Panc1 (cell line): ENCODE measurements at regions not wholly inside any gene's neighbourhood (a gene's known extent, or its start where the extent isn't known, plus 50 kb on each side); places are given as distances from the start of the nearest gene placed in this dataset.
"Not testable (repeated sequence)": the region's sequence is repeated elsewhere in the genome, so short reads cannot be mapped to it uniquely, and the experiment has no call there.

Experiments
- ATAC-seq: fragments of 200-7000 bp; cut with Tn5 transposase; 2 replicates; pipeline ENCODE4 v1.9.1; 2020; ENCODE audit warnings: mild to moderate bottlenecking, moderate library complexity
- BruUV-seq: library from RNA; stranded (reverse); fragments of 400-500 nt; replicated peaks from 2 replicates; lab custom pipeline; 2021; lab: Mats Ljungman, UMichigan
- CTCF ChIA-PET: fragments of 300-600 bp; sonication (Branson Sonifier 250); formaldehyde crosslinking; loops from one replicate; lab custom pipeline; 2022; ENCODE audit warnings: antibody characterized with exemption; lab: Charles Lee
- POLR2A ChIA-PET: fragments of 300-600 bp; sonication (Branson Sonifier 250); formaldehyde crosslinking; loops from one replicate; lab custom pipeline; 2022; ENCODE audit warnings: antibody characterized with exemption; lab: Charles Lee
- DNase-seq: peaks from one replicate; pipeline ENCODE4 v3.0.0-alpha.2; 2010; ENCODE audit warnings: low read depth, low spot score
- H3K27ac ChIP-seq: 2 replicates; pipeline ENCODE4 v1.5.1; 2011; ENCODE audit warnings: mild to moderate bottlenecking, low read length, inconsistent platforms
- H3K27me3 ChIP-seq: fragments of 200-500 bp; sonication (Bioruptor generic); 2 replicates; pipeline ENCODE4 v1.6.0; 2014; ENCODE audit warnings: low read length, inconsistent platforms; ENCODE audit not compliant: control insufficient read depth, insufficient read depth
- H3K36me3 ChIP-seq: fragments of 200-500 bp; sonication (Bioruptor generic); 2 replicates; pipeline ENCODE4 v1.5.1; 2014; ENCODE audit warnings: inconsistent platforms, mild to moderate bottlenecking, low read length, moderate library complexity; ENCODE audit not compliant: control insufficient read depth, insufficient read depth
- H3K4me1 ChIP-seq: 2 replicates; pipeline ENCODE4 v1.5.1; 2011; ENCODE audit warnings: inconsistent platforms, mild to moderate bottlenecking, low read length, moderate library complexity; ENCODE audit not compliant: control insufficient read depth, insufficient read depth
- H3K4me3 ChIP-seq, 2 experiments: 2 replicates each; pipeline ENCODE4 v1.5.1; 2011 to 2012; ENCODE audit warnings: low read depth in 2 of 2, low read length in 2 of 2, mild to moderate bottlenecking in 2 of 2, inconsistent platforms in 1 of 2, moderate library complexity in 1 of 2
- H3K9me3 ChIP-seq: fragments of 200-500 bp; sonication (Bioruptor generic); 2 replicates; pipeline ENCODE4 v1.5.1; 2014; ENCODE audit warnings: low read depth, mild to moderate bottlenecking, inconsistent platforms, low read length, moderate library complexity; ENCODE audit not compliant: control insufficient read depth, insufficient read depth
- SIN3A ChIP-seq: IDR thresholded peaks from 2 replicates; pipeline ENCODE4 v1.6.1; 2012; ENCODE audit warnings: low read depth, mild to moderate bottlenecking, low read length, moderate library complexity, borderline replicate concordance; ENCODE audit not compliant: insufficient read depth
- TCF7L2 ChIP-seq: IDR thresholded peaks from 2 replicates; pipeline ENCODE4 v1.6.1; 2011; ENCODE audit warnings: mild to moderate bottlenecking, low read depth, low read length, inconsistent platforms
- in situ Hi-C: cut with HindIII; loops from 2 replicates; pipeline ENCODE4 v1.10.0; 2016; ENCODE audit warnings: low sequenced_read_pairs, low pct_unique_long_range_greater_than_20kb
- intact Hi-C: fragments of 100-400 bp; cut with micrococcal nuclease; formaldehyde crosslinking; loops from one replicate; pipeline ENCODE4 v1.10.0; 2022; ENCODE audit not compliant: unreplicated experiment

DNA sequence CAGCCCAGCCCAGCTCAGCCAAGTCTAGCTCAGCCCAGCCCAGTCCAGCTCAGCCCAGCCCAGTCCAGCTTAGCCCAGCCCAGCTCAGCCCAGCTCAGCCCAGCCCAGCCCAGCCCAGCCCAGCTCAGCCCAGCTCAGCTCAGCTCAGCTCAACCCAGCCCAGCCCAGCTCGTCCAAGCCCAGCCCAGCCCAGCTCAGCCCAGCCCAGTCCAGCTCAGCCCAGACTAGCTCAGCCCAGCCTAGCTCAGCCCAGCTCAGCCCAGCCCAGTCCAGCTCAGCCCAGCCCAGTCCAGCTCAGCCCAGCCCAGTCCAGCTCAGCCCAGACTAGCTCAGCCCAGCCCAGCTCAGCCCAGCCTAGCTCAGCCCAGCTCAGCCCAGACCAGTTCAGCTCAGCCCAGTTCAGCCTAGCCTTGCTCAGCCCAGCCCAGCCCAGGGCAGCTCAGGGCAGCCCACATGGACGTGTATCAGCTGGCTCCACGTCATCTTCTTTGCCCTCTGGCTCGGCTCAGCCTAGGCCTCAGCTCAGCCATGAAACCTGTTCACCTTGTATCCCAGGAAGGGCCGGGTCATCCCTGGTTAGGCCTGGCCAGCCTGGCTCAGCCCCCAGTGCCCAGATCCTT lies 185.6 kb downstream of the TMEM121 start:
- peak; percentile 23; the same call in 1 of the 2 replicates for ATAC-seq
- CTCF ChIA-PET, result interaction anchor here (0.6 kb wide), 1 partner anchor 147 kb away, joined by 7 read pairs; no protein-coding TSS in a partner anchor
- no peak overlapping the region for H3K4me3 ChIP-seq
- in situ Hi-C loops, result no loop called here
- POLR2A ChIA-PET, result no interaction called here
- BruUV-seq, result no TSS peak
- no peaks in the 10 kb centered on the region for H3K27me3 ChIP-seq
- H3K4me1 ChIP-seq, result no peaks in the 10 kb centered on the region
- no peak for TF ChIP-seq SIN3A
- no peak for TF ChIP-seq TCF7L2
- intact Hi-C loops, result no loop called here
- no peaks in the 10 kb centered on the region for H3K9me3 ChIP-seq
- DNase-seq, result no peak
- no peak overlapping the region for H3K27ac ChIP-seq
- no peaks in the 10 kb centered on the region for H3K36me3 ChIP-seq

DNA sequence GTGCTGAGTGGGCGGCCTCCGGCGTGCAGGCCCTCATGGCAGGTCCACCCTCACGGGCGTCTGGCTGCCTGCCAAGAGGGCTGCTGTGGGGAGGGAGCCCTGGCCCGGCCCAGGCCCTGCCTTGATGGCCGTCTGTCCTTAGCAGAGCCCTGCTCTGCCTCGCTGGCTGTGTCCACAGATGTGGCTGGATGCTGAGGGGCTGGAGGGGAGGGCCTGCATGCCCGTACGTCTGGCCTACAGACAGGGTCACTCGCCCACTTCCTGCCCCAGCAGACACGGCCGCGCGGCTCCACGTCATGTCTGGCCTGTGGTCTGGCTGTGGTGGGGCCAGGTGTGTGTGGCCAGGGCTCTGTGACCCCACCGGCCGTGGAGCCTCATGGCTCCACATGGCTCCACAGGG lies 186.3 kb downstream of the TMEM121 start:
- H3K27me3 ChIP-seq, H3K36me3 ChIP-seq, H3K4me1 ChIP-seq, DNase-seq, POLR2A ChIA-PET, H3K9me3 ChIP-seq, CTCF ChIA-PET, H3K4me3 ChIP-seq, in situ Hi-C loops, intact Hi-C loops, ATAC-seq, H3K27ac ChIP-seq, BruUV-seq: not testable (repeated sequence)

DNA sequence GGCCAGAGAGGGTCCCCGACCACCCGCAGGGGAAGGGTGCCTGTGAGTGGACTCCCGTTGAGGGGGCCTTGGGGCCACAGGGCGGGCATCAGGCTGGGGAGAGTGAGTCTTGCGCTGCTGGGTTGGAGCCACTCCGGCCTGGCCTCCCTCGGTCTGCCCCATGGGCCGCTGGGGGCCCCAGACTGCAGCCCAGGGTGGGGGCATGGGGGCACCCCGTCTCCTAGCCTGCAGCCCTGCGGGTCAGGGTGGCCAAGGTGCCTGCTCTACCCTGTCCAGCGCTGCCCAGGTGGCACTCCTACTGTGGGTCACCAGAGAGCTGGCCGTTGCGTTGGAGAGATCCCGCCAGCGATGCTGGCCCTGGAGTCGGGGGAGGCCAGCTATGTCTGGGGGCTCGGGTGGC lies 186.8 kb downstream of the TMEM121 start:
- CTCF ChIA-PET, DNase-seq, POLR2A ChIA-PET, H3K27ac ChIP-seq, H3K4me3 ChIP-seq, ATAC-seq, BruUV-seq, H3K4me1 ChIP-seq, H3K9me3 ChIP-seq, in situ Hi-C loops, intact Hi-C loops, H3K36me3 ChIP-seq, H3K27me3 ChIP-seq: not testable (repeated sequence)

DNA sequence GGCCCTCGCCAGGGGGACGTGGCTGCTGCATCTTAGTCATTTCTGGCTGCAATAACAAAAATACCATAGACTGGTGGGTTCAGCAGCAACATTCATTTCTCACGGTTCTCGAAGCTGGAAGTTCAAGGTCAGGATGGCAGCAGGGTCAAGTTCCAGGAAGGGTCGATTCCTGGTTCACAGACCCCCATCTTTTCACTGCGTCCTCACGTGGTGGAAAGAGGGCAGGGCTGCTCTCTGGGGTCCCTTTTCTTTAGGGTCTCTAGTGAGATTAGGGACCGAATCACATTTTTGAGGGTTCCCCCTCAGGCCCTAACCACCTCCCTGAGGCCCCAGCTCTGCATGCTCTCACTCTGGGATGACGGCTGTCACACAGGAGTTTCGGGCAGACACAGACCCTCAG lies 187.5 kb downstream of the TMEM121 start:
- intact Hi-C loops, ATAC-seq, CTCF ChIA-PET, BruUV-seq, POLR2A ChIA-PET, H3K36me3 ChIP-seq, H3K27ac ChIP-seq, H3K9me3 ChIP-seq, DNase-seq, H3K4me3 ChIP-seq, H3K4me1 ChIP-seq, H3K27me3 ChIP-seq, in situ Hi-C loops: not testable (repeated sequence)

DNA sequence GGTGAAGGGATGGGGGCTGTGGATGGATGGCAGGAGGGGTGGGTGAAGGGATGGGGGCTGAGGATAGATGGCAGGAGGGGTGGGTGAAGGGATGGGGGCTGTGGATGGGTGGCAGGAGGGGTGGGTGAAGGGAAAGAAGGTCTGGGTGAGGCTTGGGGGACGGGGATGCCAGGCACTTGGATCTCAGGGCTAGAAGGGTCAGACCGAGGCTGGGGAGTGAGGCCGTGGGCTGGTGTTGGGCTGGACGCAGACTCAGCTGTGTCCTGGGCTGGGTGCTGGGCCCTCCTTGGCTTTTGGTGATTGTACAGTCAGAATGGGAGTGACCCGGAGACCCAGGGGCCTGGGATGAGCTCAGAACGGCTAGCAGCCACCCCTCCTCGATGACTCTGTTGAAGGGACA lies 192.4 kb downstream of the TMEM121 start:
- DNase-seq, POLR2A ChIA-PET, H3K4me1 ChIP-seq, H3K36me3 ChIP-seq, H3K9me3 ChIP-seq, intact Hi-C loops, H3K27me3 ChIP-seq, H3K27ac ChIP-seq, in situ Hi-C loops, BruUV-seq, CTCF ChIA-PET, H3K4me3 ChIP-seq: not testable (repeated sequence)
- ATAC-seq, result peak; percentile 10; the same call in 1 of the 2 replicates

DNA sequence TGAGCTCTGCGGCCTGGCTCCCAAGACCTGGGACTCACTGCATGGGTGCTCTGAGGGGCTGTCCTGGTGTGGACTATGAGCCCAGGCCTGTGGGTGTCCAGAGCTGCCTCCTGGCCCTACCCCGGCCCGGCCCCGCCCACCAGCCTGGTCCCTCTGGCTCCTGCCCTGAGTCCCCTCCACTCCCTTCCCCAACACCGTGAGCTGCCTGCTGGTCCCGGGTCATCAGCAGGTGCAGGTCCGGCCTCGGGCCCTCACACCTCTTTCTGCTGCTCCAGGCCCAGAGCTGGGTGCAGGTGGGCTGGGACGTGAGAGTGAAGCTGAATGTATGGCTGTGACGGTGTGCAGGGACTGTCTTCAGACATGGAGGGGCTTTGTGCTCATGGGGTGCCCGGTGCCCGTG lies 193.7 kb downstream of the TMEM121 start:
- H3K36me3 ChIP-seq, H3K4me3 ChIP-seq, ATAC-seq, H3K9me3 ChIP-seq, BruUV-seq, H3K27me3 ChIP-seq, POLR2A ChIA-PET, H3K4me1 ChIP-seq, CTCF ChIA-PET, H3K27ac ChIP-seq, DNase-seq, intact Hi-C loops, in situ Hi-C loops: not testable (repeated sequence)

DNA sequence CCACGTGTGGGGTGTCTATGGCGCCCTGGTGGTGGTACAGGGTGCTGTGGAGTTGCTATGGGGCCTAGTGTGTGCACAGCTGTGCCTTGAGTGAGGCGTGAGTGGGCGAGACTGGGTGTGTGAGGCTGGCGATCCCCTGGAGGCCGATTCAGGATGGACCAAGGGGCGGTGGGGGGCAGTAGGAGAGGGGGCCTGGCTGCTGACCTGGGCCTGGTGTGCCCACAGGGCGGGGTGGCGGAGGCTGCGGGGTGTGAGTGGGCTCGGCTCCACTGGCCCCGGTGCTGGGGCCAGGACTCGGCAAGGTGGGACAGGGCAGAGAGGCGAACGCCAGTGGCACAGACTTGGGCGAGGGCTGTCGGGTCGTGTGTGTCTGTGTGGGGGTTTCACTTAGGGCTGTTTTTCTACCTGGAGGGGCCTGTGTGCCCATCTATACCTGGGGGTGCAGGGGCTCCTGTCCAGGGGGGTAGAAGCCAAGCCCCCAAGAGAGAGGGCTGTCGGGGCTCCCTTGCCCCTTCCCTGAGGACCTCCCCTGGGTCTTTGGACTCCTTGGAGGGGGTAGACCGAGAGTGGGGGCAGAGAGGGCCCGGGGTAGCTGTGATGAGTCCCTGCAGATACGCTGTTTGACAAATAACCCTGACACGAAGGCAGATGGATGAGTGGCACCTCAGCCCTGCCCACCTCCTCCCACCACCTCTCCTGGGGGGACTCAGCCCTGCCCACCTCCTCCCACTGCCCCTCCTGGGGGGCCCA lies 194.6 kb downstream of the TMEM121 start:
- ATAC-seq, H3K4me1 ChIP-seq, in situ Hi-C loops, DNase-seq, H3K36me3 ChIP-seq, intact Hi-C loops, BruUV-seq, POLR2A ChIA-PET, H3K27me3 ChIP-seq, H3K4me3 ChIP-seq, H3K27ac ChIP-seq, CTCF ChIA-PET, H3K9me3 ChIP-seq: not testable (repeated sequence)
